Smooth muscle cell (in vitro differentiated cells): ENCODE measurements at regions not wholly inside any gene's neighbourhood (a gene's known extent, or its start where the extent isn't known, plus 50 kb on each side); places are given as distances from the start of the nearest gene placed in this dataset.
"Not testable (repeated sequence)": the region's sequence is repeated elsewhere in the genome, so short reads cannot be mapped to it uniquely, and the experiment has no call there.

ENCODE experiments used
- DNase-seq: peaks from one replicate; lab custom pipeline; 2025; ENCODE audit not compliant: unreplicated experiment; lab: John Stamatoyannopoulos, UW
- H2AFZ ChIP-seq: fragments of 200-600 bp; sonication (generic); 2 replicates; pipeline ENCODE4 v1.6.0; 2016; ENCODE audit warnings: antibody characterized with exemption, low read depth, mild to moderate bottlenecking
- H3F3A ChIP-seq: fragments of 200-600 bp; sonication (generic); 2 replicates; pipeline ENCODE4 v1.6.0; 2017; ENCODE audit warnings: antibody characterized with exemption, low read depth
- H3K27ac ChIP-seq: fragments of 200-600 bp; sonication (generic); 2 replicates; pipeline ENCODE4 v1.5.1; 2016; ENCODE audit warnings: low read depth, mild to moderate bottlenecking
- H3K27me3 ChIP-seq: fragments of 200-600 bp; sonication (generic); 2 replicates; pipeline ENCODE4 v1.6.1; 2016; ENCODE audit warnings: low read depth, mild to moderate bottlenecking
- H3K36me3 ChIP-seq: fragments of 200-600 bp; sonication (generic); 2 replicates; pipeline ENCODE4 v1.5.1; 2016; ENCODE audit warnings: low read depth
- H3K4me1 ChIP-seq: fragments of 200-600 bp; sonication (generic); 2 replicates; pipeline ENCODE4 v1.5.1; 2016; ENCODE audit warnings: low read depth
- H3K4me2 ChIP-seq: fragments of 200-600 bp; sonication (generic); 2 replicates; pipeline ENCODE4 v1.6.0; 2016; ENCODE audit warnings: mild to moderate bottlenecking
- H3K4me3 ChIP-seq: fragments of 200-600 bp; sonication (generic); 2 replicates; pipeline ENCODE4 v1.5.1; 2016; ENCODE audit warnings: mild to moderate bottlenecking
- H3K79me2 ChIP-seq: fragments of 200-600 bp; sonication (generic); 2 replicates; pipeline ENCODE4 v1.6.0; 2016; ENCODE audit warnings: low read depth, mild to moderate bottlenecking
- H3K9ac ChIP-seq: fragments of 200-600 bp; sonication (generic); 2 replicates; pipeline ENCODE4 v1.6.0; 2016; ENCODE audit warnings: low read depth
- H3K9me3 ChIP-seq: fragments of 200-600 bp; sonication (generic); replicated peaks from 2 replicates; pipeline ENCODE4 v1.5.1; 2016; ENCODE audit warnings: low read depth
- H4K20me1 ChIP-seq: fragments of 200-600 bp; sonication (generic); 2 replicates; pipeline ENCODE4 v1.6.0; 2016; ENCODE audit warnings: low read depth
- WGBS: methylation state at CpG from one replicate; pipeline ENCODE4 v1.1.7; 2016; ENCODE audit warnings: low lambda C conversion rate; 5-methylcytosine and 5-hydroxymethylcytosine counted together
- TF ChIP-seq, protein P1 (sequence below): fragments of 200-600 bp; sonication (generic); IDR thresholded peaks from 2 replicates; pipeline ENCODE4 v1.5.1; 2017; ENCODE audit warnings: borderline replicate concordance, mild to moderate bottlenecking, antibody characterized with exemption; ENCODE audit not compliant: insufficient read depth, poor library complexity, severe bottlenecking

DNA sequence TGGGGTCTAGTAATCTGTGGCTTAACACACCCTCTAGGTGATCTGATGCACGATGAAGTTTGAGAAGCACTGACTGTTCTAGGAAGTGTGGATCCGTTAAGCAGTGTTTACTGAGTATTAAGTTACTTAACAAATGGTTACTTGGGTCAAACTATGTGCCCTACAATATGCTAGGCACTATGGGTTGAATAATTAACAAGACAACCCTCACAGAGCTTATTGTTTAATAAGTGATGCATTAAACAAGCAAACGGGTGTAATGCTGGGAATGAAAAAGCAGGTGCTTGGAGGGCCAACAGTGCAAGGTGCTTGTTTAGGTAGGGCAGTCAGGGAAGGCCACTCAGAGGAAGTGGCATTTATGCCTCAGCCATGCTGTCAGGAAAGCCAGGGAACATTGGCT is 378.0 kb upstream of the PODXL start:
- Histone ChIP-seq H3K4me2 (no peak overlapping the region), H3K4me3 (no peak overlapping the region), H3F3A (no peaks in the 10 kb centered on the region), H3K9me3 (no peaks in the 10 kb centered on the region), H3K79me2 (no peaks in the 10 kb centered on the region), H4K20me1 (no peaks in the 10 kb centered on the region), H3K36me3 (no peaks in the 10 kb centered on the region), H3K4me1 (no peaks in the 10 kb centered on the region), H3K27me3 (peaks cover 3% of the 10 kb centered on the region), H3K9ac (no peak overlapping the region), H3K27ac (no peak overlapping the region), H2AFZ (no peak overlapping the region)
- TF ChIP-seq, protein P1, sequence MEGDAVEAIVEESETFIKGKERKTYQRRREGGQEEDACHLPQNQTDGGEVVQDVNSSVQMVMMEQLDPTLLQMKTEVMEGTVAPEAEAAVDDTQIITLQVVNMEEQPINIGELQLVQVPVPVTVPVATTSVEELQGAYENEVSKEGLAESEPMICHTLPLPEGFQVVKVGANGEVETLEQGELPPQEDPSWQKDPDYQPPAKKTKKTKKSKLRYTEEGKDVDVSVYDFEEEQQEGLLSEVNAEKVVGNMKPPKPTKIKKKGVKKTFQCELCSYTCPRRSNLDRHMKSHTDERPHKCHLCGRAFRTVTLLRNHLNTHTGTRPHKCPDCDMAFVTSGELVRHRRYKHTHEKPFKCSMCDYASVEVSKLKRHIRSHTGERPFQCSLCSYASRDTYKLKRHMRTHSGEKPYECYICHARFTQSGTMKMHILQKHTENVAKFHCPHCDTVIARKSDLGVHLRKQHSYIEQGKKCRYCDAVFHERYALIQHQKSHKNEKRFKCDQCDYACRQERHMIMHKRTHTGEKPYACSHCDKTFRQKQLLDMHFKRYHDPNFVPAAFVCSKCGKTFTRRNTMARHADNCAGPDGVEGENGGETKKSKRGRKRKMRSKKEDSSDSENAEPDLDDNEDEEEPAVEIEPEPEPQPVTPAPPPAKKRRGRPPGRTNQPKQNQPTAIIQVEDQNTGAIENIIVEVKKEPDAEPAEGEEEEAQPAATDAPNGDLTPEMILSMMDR = no peak
- 76% methylated on average over 3 of the region's 3 CpGs for WGBS
- no peak for DNase-seq

DNA sequence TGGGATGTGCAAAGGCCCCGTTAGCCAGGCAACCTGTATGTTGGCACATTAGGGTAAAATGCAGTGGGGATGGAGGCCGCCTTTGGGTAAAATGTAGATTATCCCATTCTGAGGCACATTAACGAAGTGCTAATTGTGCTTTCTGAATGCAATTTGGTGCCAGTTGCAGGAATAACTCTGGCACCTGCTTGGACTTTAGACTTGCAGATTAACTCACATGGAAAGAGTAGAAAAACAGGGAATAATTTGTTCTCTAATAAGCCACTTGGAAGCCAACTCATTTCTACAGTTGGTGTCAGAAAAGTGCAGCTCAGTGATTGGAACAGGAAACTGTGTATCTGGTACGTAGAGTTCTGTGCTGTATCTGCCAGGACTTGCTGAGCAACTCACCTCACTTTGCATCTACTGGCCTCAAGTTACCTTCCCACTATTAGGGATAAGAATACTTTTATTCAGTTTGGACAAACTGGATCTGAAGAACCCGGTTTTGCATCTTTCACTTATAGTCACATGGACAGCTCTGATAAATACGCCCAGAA is 377.4 kb upstream of the PODXL start:
- Histone ChIP-seq H3K9me3 (no peaks in the 10 kb centered on the region), H2AFZ (no peak overlapping the region), H3K79me2 (no peaks in the 10 kb centered on the region), H3K4me1 (no peaks in the 10 kb centered on the region), H3F3A (no peaks in the 10 kb centered on the region), H3K4me2 (no peak overlapping the region), H4K20me1 (no peaks in the 10 kb centered on the region), H3K4me3 (no peak overlapping the region), H3K9ac (no peak overlapping the region), H3K36me3 (no peaks in the 10 kb centered on the region), H3K27me3 (peaks cover 3% of the 10 kb centered on the region), H3K27ac (no peak overlapping the region)
- no peak for DNase-seq
- 70% methylated on average over 6 of the region's 6 CpGs for WGBS
- TF ChIP-seq, protein P1 = no peak

DNA sequence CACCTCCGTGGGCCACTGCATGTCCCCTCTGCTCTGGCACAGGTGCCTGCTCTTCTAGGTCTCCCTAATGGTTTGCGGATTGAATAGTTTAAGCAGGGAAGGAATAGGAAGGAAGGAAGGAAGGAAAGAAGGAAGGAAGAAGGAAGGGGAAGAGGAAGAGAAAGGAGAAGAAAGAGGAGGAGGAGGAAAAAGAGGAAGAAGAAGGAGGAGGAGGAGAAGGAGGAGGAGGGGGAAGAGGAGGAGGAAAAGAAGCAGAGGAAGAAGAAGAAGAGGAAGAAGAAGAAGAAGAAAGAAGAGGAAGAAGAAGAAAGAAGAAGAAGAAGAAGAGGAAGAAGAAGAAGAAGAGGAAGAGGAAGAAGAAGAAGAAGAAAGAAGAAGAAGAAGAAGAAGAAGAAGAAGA is 376.8 kb upstream of the PODXL start:
- not testable (repeated sequence) for H3K27me3 ChIP-seq, H3K4me3 ChIP-seq, H3F3A ChIP-seq, H3K36me3 ChIP-seq, H2AFZ ChIP-seq, H3K4me1 ChIP-seq, H3K4me2 ChIP-seq, H3K9me3 ChIP-seq, H4K20me1 ChIP-seq, H3K79me2 ChIP-seq, DNase-seq, H3K9ac ChIP-seq, H3K27ac ChIP-seq
- WGBS = 95% methylated on average over 2 of the region's 2 CpGs

DNA sequence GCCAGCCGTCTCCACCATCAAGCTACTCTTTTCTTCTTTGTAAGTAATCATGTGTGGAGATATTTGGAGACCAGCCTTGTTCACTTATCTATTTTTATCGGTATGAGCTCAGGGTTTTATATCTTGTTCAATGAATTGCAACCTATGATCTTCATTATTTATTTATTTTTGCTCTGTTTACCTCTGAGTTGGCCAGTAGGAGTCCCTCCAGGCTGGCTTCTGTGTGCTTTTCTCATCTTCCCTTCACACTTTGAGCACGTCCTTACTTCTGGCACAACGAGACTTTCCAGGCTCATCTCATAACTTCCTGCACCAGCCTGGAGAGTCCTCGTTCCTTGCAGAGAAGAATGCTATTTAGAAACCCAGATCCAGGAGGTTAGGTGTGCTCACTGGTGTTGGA is 375.8 kb upstream of the PODXL start:
- no peak overlapping the region for H3K9ac ChIP-seq
- no peak overlapping the region for H3K4me3 ChIP-seq
- TF ChIP-seq, protein P1 = no peak
- H4K20me1 ChIP-seq = no peaks in the 10 kb centered on the region
- H3K27ac ChIP-seq = no peak overlapping the region
- no peak overlapping the region for H3K4me2 ChIP-seq
- no peak overlapping the region for H2AFZ ChIP-seq
- no peaks in the 10 kb centered on the region for H3F3A ChIP-seq
- no peaks in the 10 kb centered on the region for H3K36me3 ChIP-seq
- WGBS = 74% methylated on average over 5 of the region's 5 CpGs
- H3K27me3 ChIP-seq = peaks cover 7% of the 10 kb centered on the region
- no peak for DNase-seq
- no peaks in the 10 kb centered on the region for H3K4me1 ChIP-seq
- no peaks in the 10 kb centered on the region for H3K79me2 ChIP-seq
- H3K9me3 ChIP-seq = no peaks in the 10 kb centered on the region
